Hepatocyte (in vitro differentiated cells): ENCODE measurements at regions not wholly inside any gene's neighbourhood (a gene's known extent, or its start where the extent isn't known, plus 50 kb on each side); places are given as distances from the start of the nearest gene placed in this dataset.

ENCODE experiments used
- DNase-seq: peaks from one replicate; pipeline ENCODE4 v3.0.0-alpha.2; 2016; ENCODE audit warnings: low spot score
- H2AFZ ChIP-seq: fragments of 200-600 bp; sonication (generic); 2 replicates; pipeline ENCODE4 v1.6.0; 2016; ENCODE audit warnings: antibody characterized with exemption, mild to moderate bottlenecking
- H3K27ac ChIP-seq: fragments of 200-600 bp; sonication (generic); 2 replicates; pipeline ENCODE4 v1.5.1; 2016; ENCODE audit warnings: mild to moderate bottlenecking
- H3K27me3 ChIP-seq: fragments of 200-600 bp; sonication (generic); 2 replicates; pipeline ENCODE4 v1.6.1; 2016
- H3K36me3 ChIP-seq: fragments of 200-600 bp; sonication (generic); replicated peaks from 2 replicates; pipeline ENCODE4 v1.5.1; 2016; ENCODE audit warnings: low read depth; ENCODE audit not compliant: insufficient read depth
- H3K4me1 ChIP-seq: fragments of 200-600 bp; sonication (generic); 2 replicates; pipeline ENCODE4 v1.5.1; 2016; ENCODE audit warnings: mild to moderate bottlenecking, moderate library complexity; ENCODE audit not compliant: insufficient read depth
- H3K4me2 ChIP-seq: fragments of 200-600 bp; sonication (generic); 2 replicates; pipeline ENCODE4 v1.6.0; 2016
- H3K4me3 ChIP-seq: fragments of 200-600 bp; sonication (generic); 2 replicates; pipeline ENCODE4 v1.5.1; 2016; ENCODE audit warnings: mild to moderate bottlenecking
- H3K79me2 ChIP-seq: fragments of 200-600 bp; sonication (generic); 2 replicates; pipeline ENCODE4 v1.6.0; 2017; ENCODE audit warnings: mild to moderate bottlenecking
- H3K9me2 ChIP-seq: fragments of 200-600 bp; sonication (generic); replicated peaks from 2 replicates; pipeline ENCODE4 v1.6.0; 2017; ENCODE audit warnings: mild to moderate bottlenecking; ENCODE audit not compliant: insufficient read depth
- H3K9me3 ChIP-seq: fragments of 200-600 bp; sonication (generic); 2 replicates; pipeline ENCODE4 v1.5.1; 2016; ENCODE audit warnings: low read depth, mild to moderate bottlenecking
- H4K20me1 ChIP-seq: fragments of 200-600 bp; sonication (generic); 2 replicates; pipeline ENCODE4 v1.6.0; 2016; ENCODE audit warnings: mild to moderate bottlenecking; ENCODE audit not compliant: insufficient read depth, poor library complexity, severe bottlenecking
- EZH2 ChIP-seq: fragments of 200-600 bp; sonication (generic); IDR thresholded peaks from 2 replicates; pipeline ENCODE4 v1.6.1; 2016; ENCODE audit warnings: antibody characterized with exemption, mild to moderate bottlenecking, borderline replicate concordance
- EZH2phosphoT487 ChIP-seq: fragments of 200-600 bp; sonication (generic); IDR thresholded peaks from one replicate; pipeline ENCODE4 v1.6.1; 2018; ENCODE audit warnings: antibody characterized with exemption, mild to moderate bottlenecking, low read depth, moderate library complexity; ENCODE audit not compliant: unreplicated experiment, severe bottlenecking
- WGBS: methylation state at CpG from one replicate; pipeline ENCODE4 v1.1.6; 2016; ENCODE audit warnings: low lambda C conversion rate; ENCODE audit errors: missing lambda C conversion rate; 5-methylcytosine and 5-hydroxymethylcytosine counted together
- TF ChIP-seq, protein P1 (sequence below): fragments of 200-600 bp; sonication (generic); IDR thresholded peaks from 2 replicates; pipeline ENCODE4 v1.5.1; 2016; ENCODE audit warnings: antibody characterized with exemption, mild to moderate bottlenecking; ENCODE audit not compliant: poor library complexity

DNA sequence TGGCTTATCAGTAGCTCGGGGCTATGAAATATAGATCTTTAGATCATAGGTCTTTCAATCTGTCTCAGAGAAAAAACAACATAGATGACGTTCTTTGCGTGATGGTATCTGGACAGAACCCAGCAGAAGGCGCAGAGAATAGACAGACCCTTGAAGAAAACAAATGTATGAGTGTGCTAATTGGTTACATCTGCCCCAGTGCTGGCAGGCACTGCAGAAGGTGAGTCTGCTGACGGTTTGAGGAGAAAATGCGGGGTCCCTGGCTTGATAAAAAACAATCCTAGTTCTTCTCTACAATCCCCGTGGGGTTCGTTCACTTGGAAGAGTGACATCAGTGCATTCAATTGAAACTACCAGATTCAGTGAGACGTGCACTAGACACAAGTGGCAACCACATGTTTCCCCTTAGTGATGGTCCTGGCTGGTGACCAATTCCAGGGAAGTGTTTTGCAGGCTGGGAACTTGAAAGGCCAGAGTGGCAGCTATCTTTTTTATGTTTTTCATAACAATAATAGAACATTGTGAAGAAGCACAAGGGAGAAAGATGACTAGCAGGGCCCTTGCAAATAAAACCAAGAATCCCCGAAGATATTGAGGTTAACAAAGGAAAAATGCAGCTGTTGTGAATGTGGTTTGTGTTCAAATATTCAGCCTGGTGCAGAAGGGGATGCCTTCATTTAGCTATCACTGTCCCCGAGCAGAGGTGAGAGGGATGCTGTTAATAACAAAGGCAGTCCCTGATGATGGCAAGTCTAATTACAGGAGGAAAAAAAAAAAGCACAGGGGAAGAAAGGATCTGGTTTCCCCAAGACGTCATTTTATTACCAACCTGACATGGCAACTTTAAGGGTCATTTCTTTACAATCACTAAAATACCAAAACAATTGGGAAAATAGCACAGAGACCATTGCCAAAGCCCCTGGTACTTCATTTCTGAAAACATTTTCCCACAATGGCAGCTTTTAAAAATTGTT lies 337.6 kb upstream of the FIGN start:
- no peak for DNase-seq
- TF ChIP-seq EZH2phosphoT487 (no peak), EZH2 (no peak)
- TF ChIP-seq, protein P1, sequence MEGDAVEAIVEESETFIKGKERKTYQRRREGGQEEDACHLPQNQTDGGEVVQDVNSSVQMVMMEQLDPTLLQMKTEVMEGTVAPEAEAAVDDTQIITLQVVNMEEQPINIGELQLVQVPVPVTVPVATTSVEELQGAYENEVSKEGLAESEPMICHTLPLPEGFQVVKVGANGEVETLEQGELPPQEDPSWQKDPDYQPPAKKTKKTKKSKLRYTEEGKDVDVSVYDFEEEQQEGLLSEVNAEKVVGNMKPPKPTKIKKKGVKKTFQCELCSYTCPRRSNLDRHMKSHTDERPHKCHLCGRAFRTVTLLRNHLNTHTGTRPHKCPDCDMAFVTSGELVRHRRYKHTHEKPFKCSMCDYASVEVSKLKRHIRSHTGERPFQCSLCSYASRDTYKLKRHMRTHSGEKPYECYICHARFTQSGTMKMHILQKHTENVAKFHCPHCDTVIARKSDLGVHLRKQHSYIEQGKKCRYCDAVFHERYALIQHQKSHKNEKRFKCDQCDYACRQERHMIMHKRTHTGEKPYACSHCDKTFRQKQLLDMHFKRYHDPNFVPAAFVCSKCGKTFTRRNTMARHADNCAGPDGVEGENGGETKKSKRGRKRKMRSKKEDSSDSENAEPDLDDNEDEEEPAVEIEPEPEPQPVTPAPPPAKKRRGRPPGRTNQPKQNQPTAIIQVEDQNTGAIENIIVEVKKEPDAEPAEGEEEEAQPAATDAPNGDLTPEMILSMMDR: no peak
- Histone ChIP-seq H3K4me2 (peak overlapping the region; percentile 47), H3K27me3 (no peaks in the 10 kb centered on the region), H4K20me1 (no peaks in the 10 kb centered on the region), H3K9me3 (peaks cover 5% of the 10 kb centered on the region), H2AFZ (no peak overlapping the region), H3K4me3 (no peak overlapping the region), H3K9me2 (no peaks in the 10 kb centered on the region), H3K4me1 (no peaks in the 10 kb centered on the region), H3K27ac (no peak overlapping the region), H3K36me3 (no peaks in the 10 kb centered on the region), H3K79me2 (no peaks in the 10 kb centered on the region)
- WGBS: 50% methylated on average over 12 of the region's 12 CpGs

DNA sequence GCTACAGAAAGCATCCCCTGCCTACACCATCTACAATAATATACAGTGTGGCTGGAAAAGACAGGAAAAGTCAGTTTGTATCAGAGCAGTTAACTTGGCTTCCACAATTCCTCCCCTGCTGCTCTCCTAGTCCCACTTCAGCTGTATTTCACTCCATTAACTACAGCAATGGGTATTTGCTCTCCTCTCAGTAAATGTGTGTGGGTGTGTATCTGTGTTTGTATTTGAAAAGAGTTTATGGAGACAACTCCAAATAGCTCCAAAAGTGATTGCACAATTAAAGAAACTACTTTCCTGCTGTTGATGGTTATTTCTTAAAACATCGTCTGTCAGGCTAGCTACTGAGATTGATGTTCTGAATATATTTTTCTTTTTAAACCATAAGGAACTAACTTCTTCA lies 333.7 kb upstream of the FIGN start:
- Histone ChIP-seq H3K9me2 (no peaks in the 10 kb centered on the region), H3K4me1 (no peaks in the 10 kb centered on the region), H4K20me1 (no peaks in the 10 kb centered on the region), H3K27ac (no peak overlapping the region), H3K4me2 (no peak overlapping the region), H3K4me3 (no peak overlapping the region), H3K79me2 (no peaks in the 10 kb centered on the region), H3K36me3 (no peaks in the 10 kb centered on the region), H3K27me3 (no peaks in the 10 kb centered on the region), H3K9me3 (no peaks in the 10 kb centered on the region), H2AFZ (no peak overlapping the region)
- 82% methylated on average over 1 of the region's 1 CpG for WGBS
- DNase-seq: no peak
- TF ChIP-seq, protein P1: no peak
- TF ChIP-seq EZH2 (no peak), EZH2phosphoT487 (no peak)

DNA sequence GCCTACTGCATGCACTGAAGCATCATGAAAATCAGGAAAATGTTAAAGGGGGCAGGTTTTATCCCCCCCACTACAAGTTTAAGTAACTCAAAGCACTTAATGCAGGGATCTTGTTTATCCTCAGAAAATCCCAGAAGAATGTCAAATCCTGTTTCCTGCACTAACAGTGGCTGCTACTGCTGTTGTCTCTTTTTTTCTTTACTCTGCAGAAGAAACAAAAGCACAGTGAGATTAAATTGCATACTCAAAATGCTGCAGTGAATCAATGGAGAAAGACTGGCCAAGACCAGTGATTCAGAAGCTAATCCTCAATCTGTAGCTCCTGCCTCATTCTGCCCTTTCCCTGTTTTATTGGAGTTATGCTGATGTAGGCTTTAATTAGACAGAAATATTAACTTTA lies 332.3 kb upstream of the FIGN start:
- Histone ChIP-seq H3K9me3 (no peaks in the 10 kb centered on the region), H4K20me1 (no peaks in the 10 kb centered on the region), H2AFZ (no peak overlapping the region), H3K27ac (no peak overlapping the region), H3K4me2 (no peak overlapping the region), H3K4me3 (no peak overlapping the region), H3K79me2 (no peaks in the 10 kb centered on the region), H3K9me2 (no peaks in the 10 kb centered on the region), H3K4me1 (no peaks in the 10 kb centered on the region), H3K27me3 (no peaks in the 10 kb centered on the region), H3K36me3 (no peaks in the 10 kb centered on the region)
- no peak for DNase-seq
- TF ChIP-seq EZH2phosphoT487 (no peak), EZH2 (no peak)
- TF ChIP-seq, protein P1: no peak
